ENCODE measurements at regions not wholly inside any gene's neighbourhood (a gene's known extent, or its start where the extent isn't known, plus 50 kb on each side); places are given as distances from the start of the nearest gene placed in this dataset.

DNA sequence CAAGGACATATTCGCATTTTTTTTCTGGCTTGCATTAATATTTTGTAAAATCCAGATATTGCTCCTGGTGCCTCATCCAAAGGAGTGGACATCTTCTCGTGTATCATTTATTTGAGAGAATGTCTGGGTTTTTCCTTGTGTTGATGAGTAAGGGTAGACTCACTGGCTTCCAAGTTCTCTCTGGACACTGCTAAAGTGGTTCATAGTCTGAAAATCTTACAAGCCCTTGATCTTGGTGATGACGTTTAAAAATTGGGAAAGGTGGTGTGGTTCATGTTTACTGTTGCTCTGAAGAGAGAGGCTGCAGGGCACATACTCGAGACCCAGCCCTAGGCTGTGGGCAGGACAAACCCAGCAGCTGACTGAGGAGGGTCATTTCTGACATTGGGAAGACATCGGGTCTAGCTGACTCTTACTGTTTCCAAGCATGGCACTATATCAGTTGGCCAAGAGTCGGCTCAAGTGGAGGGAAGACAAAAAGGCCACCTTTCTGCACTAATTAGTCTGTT lies 296.2 kb downstream of the LMX1A start:
- H3K36me3 ChIP-seq, result no peaks in the 10 kb centered on the region
- DNase-seq (no peak), ATAC-seq (ENCODE audit: low FRiP score in 2 of 2) (no peak)
- H3K4me3 ChIP-seq, result no peak overlapping the region
- peaks cover 0 to 10% (median 3%) of the 10 kb centered on the region in 4 donors for H3K4me1 ChIP-seq
- no peaks in the 10 kb centered on the region for H3K9me3 ChIP-seq
- WGBS, 2 donors, result 63 to 86% methylated on average over 6 of the region's 6 CpGs
- TF ChIP-seq EP300 (IDR thresholded peaks at IDR 0.05) (no peak), POLR2AphosphoS5 (IDR thresholded peaks at IDR 0.05) (no peak), POLR2A (IDR thresholded peaks at IDR 0.05) (no peak)
- TF ChIP-seq, protein P1, sequence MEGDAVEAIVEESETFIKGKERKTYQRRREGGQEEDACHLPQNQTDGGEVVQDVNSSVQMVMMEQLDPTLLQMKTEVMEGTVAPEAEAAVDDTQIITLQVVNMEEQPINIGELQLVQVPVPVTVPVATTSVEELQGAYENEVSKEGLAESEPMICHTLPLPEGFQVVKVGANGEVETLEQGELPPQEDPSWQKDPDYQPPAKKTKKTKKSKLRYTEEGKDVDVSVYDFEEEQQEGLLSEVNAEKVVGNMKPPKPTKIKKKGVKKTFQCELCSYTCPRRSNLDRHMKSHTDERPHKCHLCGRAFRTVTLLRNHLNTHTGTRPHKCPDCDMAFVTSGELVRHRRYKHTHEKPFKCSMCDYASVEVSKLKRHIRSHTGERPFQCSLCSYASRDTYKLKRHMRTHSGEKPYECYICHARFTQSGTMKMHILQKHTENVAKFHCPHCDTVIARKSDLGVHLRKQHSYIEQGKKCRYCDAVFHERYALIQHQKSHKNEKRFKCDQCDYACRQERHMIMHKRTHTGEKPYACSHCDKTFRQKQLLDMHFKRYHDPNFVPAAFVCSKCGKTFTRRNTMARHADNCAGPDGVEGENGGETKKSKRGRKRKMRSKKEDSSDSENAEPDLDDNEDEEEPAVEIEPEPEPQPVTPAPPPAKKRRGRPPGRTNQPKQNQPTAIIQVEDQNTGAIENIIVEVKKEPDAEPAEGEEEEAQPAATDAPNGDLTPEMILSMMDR (IDR thresholded peaks at IDR 0.05), result no peak
- no peaks in the 10 kb centered on the region for H3K27me3 ChIP-seq
- no peak overlapping the region for H3K27ac ChIP-seq

DNA sequence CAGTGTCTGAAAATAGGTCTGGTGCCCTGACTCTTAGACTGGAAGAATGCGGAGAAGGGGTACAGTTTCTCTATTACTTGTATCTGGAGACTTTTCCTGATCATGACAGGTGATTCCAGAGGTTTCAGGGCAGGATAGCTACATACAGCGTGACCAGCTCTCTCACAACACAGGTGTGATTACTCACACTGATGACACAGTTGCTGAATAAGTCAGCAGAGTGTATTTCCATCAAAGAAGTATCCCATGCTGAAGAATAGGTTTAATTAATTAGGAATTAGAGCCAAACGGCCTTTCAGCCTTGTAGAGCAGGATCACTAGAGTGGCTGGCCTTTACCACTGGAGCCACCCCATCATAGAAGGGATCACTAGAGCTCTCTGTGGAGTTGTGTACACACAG lies 298.6 kb downstream of the LMX1A start:
- Histone ChIP-seq H3K36me3 (no peaks in the 10 kb centered on the region), H3K27me3 (no peaks in the 10 kb centered on the region), H3K27ac (no peak overlapping the region), H3K4me1 (peaks cover 0 to 5% (median 2%) of the 10 kb centered on the region in 4 donors), H3K9me3 (no peaks in the 10 kb centered on the region), H3K4me3 (no peak overlapping the region)
- WGBS, 2 donors, result 63 to 64% methylated on average over 3 of the region's 3 CpGs
- ATAC-seq (ENCODE audit: low FRiP score in 2 of 2), result no peak
- DNase-seq, result no peak
- TF ChIP-seq EP300 (IDR thresholded peaks at IDR 0.05) (no peak), POLR2AphosphoS5 (IDR thresholded peaks at IDR 0.05) (no peak), POLR2A (IDR thresholded peaks at IDR 0.05) (no peak)
- TF ChIP-seq, protein P1 (IDR thresholded peaks at IDR 0.05), result no peak

DNA sequence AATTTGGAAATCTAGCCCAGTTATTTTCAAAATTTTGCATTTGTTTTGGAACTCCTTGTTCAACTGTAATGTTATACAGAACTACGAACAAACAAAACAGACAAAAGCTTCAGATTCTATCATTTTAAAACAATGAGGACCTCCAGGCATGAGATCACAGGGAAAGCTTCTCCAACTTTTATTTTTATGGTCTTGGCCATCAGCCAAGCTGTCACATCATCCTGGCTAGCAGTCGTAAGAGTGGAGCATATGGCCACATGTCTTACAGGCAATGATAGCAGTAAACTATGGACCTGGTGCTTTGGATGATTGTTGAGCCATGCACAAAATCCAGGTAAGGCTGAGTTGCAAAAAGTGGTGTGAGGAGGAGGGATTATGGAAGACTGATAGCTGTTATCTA lies 299.6 kb downstream of the LMX1A start:
- Histone ChIP-seq H3K36me3 (no peaks in the 10 kb centered on the region), H3K9me3 (no peaks in the 10 kb centered on the region), H3K27me3 (no peaks in the 10 kb centered on the region), H3K4me1 (no peaks in the 10 kb centered on the region), H3K4me3 (no peak overlapping the region), H3K27ac (no peak overlapping the region)
- DNase-seq (no peak), ATAC-seq (ENCODE audit: low FRiP score in 2 of 2) (no peak)
- TF ChIP-seq, protein P1 (IDR thresholded peaks at IDR 0.05), result no peak
- TF ChIP-seq POLR2A (IDR thresholded peaks at IDR 0.05) (no peak), EP300 (IDR thresholded peaks at IDR 0.05) (no peak), POLR2AphosphoS5 (IDR thresholded peaks at IDR 0.05) (no peak)
- WGBS, 2 donors, result 49 to 56% methylated on average over 2 of the region's 2 CpGs

DNA sequence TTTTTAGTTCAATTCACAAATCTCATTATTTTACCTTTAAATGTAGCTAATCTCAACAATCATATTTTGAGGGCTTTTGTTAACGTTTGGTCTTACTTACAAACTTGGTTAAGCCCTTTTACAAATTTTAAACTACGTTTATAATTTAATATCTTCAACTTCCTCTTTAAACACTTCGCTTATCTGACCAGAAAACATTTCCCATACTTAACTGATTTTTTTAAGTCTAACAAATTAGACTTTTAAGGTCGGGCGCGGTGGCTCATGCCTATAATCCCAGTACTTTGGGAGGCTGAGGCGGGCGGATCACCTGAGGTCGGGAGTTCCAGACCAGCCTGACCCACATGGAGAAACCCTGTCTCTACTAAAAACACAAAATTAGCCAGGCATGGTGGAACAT lies 300.9 kb downstream of the LMX1A start:
- Histone ChIP-seq H3K27me3 (no peaks in the 10 kb centered on the region), H3K27ac (no peak overlapping the region), H3K4me3 (no peak overlapping the region), H3K36me3 (no peaks in the 10 kb centered on the region), H3K4me1 (no peaks in the 10 kb centered on the region), H3K9me3 (no peaks in the 10 kb centered on the region)
- WGBS, 2 donors, result 39 to 57% methylated on average over 9 of the region's 9 CpGs
- DNase-seq (no peak), ATAC-seq (ENCODE audit: low FRiP score in 2 of 2) (no peak)
- TF ChIP-seq POLR2AphosphoS5 (IDR thresholded peaks at IDR 0.05) (no peak), POLR2A (IDR thresholded peaks at IDR 0.05) (no peak), EP300 (IDR thresholded peaks at IDR 0.05) (no peak)
- TF ChIP-seq, protein P1 (IDR thresholded peaks at IDR 0.05), result no peak

DNA sequence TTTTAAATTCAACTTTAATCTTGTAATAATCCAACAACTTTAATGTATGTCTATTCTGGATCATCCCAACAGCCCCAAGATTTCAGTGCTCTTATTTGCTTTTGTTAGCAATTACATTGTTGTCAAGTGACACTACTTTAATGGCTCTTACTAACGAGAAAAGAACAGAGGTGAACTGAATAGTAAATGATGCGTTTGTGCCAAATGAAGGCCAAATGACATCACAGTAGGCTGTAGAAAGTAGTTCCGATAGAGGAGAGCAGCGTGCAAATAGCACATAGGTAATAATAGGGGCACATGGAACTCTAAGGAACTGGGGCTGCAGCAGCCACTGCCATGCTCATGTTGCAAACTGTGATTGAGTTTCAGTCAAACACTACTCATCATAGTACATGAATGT lies 301.9 kb downstream of the LMX1A start:
- Histone ChIP-seq H3K4me1 (no peaks in the 10 kb centered on the region), H3K27me3 (no peaks in the 10 kb centered on the region), H3K9me3 (no peaks in the 10 kb centered on the region), H3K27ac (no peak overlapping the region), H3K4me3 (no peak overlapping the region), H3K36me3 (no peaks in the 10 kb centered on the region)
- DNase-seq (no peak), ATAC-seq (ENCODE audit: low FRiP score in 2 of 2) (no peak)
- WGBS, 2 donors, result 80 to 83% methylated on average over 4 of the region's 4 CpGs
- no peak for TF ChIP-seq EP300 (IDR thresholded peaks at IDR 0.05)
- no peak for TF ChIP-seq POLR2AphosphoS5 (IDR thresholded peaks at IDR 0.05)
- TF ChIP-seq, protein P1 (IDR thresholded peaks at IDR 0.05), result no peak
- TF ChIP-seq POLR2A (IDR thresholded peaks at IDR 0.05), result no peak
